ENCODE measurements at regions not wholly inside any gene's neighbourhood (a gene's known extent, or its start where the extent isn't known, plus 50 kb on each side); places are given as distances from the start of the nearest gene placed in this dataset.

DNA sequence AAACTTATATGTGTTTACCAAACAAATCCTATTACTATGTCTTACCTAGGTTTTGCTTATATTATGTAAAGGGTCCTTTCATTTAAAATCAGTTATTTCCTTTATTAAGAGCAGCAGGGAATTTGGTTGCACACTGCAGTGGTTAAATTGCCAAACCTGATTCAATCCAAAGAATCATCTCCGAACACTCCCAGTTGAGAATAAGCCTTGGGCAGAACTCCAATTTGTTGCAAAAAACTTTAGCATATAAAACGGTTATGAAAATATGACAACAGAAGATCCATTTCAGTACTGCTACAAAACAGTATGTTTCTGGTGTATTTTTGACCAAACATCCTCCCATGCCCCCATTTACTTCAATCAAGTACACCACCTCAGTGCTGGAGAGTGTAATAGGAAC lies 587.0 kb upstream of the GRAMD2B start:
- DNase-seq (ENCODE audit: low spot score in 2 of 2) = no peak
- 3 to 35% methylated on average over 2 of the region's 2 CpGs for WGBS, 2 donors
- intact Hi-C loops (cut with DNase I; ENCODE audit: low total_unique reads) = no loop called here
- TF ChIP-seq, protein P1, sequence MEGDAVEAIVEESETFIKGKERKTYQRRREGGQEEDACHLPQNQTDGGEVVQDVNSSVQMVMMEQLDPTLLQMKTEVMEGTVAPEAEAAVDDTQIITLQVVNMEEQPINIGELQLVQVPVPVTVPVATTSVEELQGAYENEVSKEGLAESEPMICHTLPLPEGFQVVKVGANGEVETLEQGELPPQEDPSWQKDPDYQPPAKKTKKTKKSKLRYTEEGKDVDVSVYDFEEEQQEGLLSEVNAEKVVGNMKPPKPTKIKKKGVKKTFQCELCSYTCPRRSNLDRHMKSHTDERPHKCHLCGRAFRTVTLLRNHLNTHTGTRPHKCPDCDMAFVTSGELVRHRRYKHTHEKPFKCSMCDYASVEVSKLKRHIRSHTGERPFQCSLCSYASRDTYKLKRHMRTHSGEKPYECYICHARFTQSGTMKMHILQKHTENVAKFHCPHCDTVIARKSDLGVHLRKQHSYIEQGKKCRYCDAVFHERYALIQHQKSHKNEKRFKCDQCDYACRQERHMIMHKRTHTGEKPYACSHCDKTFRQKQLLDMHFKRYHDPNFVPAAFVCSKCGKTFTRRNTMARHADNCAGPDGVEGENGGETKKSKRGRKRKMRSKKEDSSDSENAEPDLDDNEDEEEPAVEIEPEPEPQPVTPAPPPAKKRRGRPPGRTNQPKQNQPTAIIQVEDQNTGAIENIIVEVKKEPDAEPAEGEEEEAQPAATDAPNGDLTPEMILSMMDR (IDR thresholded peaks at IDR 0.05) = no peak
- TF ChIP-seq POLR2A (IDR thresholded peaks at IDR 0.05) = no peak
- no peak overlapping the region for H3K4me3 ChIP-seq (ENCODE audit: low read depth, poor library complexity, severe bottlenecking)

DNA sequence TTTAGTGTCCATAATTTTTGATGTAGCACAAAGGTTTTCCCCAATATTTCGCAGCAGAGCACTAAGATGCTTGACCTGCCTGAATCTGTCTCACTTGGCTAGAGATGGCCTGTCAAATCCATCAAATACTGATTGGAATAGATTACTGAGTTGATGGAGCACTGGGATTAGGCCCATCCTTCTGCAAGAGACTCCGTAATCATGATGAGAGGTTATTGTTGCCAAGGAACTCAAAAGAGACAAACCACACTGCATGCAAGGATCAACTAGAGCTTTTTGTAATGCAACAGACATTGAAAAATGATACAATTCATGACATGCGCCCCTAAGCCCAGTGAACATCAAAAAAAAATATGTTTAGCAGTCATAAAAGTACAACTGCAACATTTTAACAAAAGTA lies 585.3 kb upstream of the GRAMD2B start:
- no peak overlapping the region for H3K4me3 ChIP-seq (ENCODE audit: low read depth, poor library complexity, severe bottlenecking)
- no peak for DNase-seq (ENCODE audit: low spot score in 2 of 2)
- intact Hi-C loops (cut with DNase I; ENCODE audit: low total_unique reads) = no loop called here
- 73 to 76% methylated on average over 3 of the region's 3 CpGs for WGBS, 2 donors
- TF ChIP-seq, protein P1 (IDR thresholded peaks at IDR 0.05) = no peak

DNA sequence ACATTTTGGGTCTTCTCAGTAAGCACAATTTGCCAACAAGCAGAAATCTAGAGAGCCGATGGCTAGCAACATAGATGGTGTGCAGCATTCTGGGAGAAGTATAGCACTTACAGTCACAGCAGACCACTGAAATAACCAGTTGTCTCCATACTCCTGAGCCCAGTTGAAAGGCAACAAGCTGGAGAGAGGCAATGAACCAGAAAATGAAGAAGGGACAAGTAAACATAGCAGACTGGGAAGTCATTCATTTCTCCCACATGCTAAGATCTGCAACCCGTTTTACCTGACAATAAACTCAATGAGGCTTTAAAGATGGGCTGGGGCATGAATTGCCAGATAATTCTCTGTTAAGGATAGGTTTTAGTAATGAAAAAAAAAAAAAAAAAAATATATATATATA lies 575.6 kb upstream of the GRAMD2B start:
- no peak for TF ChIP-seq POLR2A (IDR thresholded peaks at IDR 0.05)
- TF ChIP-seq, protein P1 (IDR thresholded peaks at IDR 0.05) = no peak
- intact Hi-C loops (cut with DNase I; ENCODE audit: low total_unique reads) = no loop called here
- WGBS, 2 donors = 89 to 95% methylated on average over 2 of the region's 2 CpGs
- DNase-seq (ENCODE audit: low spot score in 2 of 2) = no peak
- no peak overlapping the region for H3K4me3 ChIP-seq (ENCODE audit: low read depth, poor library complexity, severe bottlenecking)

DNA sequence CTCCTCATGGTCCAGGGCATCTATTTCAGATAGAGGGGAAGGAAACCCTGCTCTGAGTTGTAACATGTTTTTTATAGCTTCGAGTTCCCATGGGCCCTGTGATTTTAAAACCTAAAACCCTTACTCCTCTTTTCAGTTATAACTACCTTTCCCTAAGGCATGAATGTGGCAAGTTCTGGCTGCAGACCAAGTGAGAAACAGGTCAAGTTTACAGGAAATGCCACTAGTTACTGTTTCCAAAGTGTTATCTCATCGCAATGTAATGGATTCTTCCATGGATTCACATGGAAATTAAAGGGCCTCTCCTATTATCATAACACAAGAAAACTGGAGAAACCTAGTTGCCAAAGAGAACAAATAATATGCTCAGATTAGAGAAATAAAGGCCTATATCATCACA lies 574.5 kb upstream of the GRAMD2B start:
- intact Hi-C loops (cut with DNase I; ENCODE audit: low total_unique reads) = no loop called here
- WGBS, 2 donors = 47 to 48% methylated on average over 2 of the region's 2 CpGs

DNA sequence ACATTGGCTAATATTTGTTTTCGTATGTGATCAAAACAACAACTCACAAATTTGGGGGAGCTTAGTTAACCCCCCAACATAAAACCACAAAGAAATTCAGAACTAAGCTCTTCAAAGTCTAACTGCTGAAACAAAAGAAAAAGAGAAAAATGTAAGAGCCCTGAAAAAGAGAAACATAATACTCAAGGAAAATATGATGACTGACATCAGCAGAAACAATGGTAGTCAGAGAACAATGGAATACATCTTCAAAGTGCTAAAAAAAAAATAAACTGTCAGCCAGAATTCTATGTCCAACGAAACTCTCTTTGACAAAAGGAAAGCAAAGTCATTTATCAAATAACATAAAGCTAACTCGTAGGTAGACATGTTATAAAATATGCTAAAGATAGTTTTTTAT lies 566.3 kb upstream of the GRAMD2B start:
- DNase-seq (ENCODE audit: low spot score in 2 of 2) = no peak
- TF ChIP-seq, protein P1 (IDR thresholded peaks at IDR 0.05) = no peak
- no peak for TF ChIP-seq POLR2A (IDR thresholded peaks at IDR 0.05)
- intact Hi-C loops (cut with DNase I; ENCODE audit: low total_unique reads) = no loop called here
- H3K4me3 ChIP-seq (ENCODE audit: low read depth, poor library complexity, severe bottlenecking) = no peak overlapping the region
- 52 to 70% methylated on average over 3 of the region's 3 CpGs for WGBS, 2 donors

More for the DNA sequence above, 574.5 kb upstream of the GRAMD2B start:
- TF ChIP-seq POLR2A (IDR thresholded peaks at IDR 0.05) = no peak
- TF ChIP-seq, protein P1 (IDR thresholded peaks at IDR 0.05) = no peak
- no peak for DNase-seq (ENCODE audit: low spot score in 2 of 2)
- H3K4me3 ChIP-seq (ENCODE audit: low read depth, poor library complexity, severe bottlenecking) = no peak overlapping the region

DNA sequence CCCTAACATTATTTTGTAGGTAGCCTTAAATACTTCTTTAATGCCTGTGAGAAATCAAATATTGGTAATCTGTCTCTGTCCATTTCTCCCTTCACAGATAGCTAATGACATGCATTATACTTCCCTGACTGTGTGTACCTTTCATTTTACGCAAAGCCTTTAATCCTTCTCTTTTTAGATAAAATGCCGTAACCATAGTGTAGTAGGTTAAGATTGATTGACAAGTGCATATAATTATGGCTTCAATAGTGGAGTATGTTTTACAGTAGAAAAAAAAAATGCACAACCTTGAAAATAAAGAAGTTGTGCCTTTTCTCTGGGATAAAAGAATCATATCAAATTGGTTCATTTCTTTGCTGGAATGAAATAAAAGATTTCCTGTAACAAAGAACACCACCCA lies 559.6 kb upstream of the GRAMD2B start:
- intact Hi-C loops (cut with DNase I; ENCODE audit: low total_unique reads) = no loop called here
- H3K4me3 ChIP-seq (ENCODE audit: low read depth, poor library complexity, severe bottlenecking) = no peak overlapping the region
- WGBS, 2 donors = 95 to 99% methylated on average over 2 of the region's 2 CpGs
- TF ChIP-seq, protein P1 (IDR thresholded peaks at IDR 0.05) = no peak
- TF ChIP-seq POLR2A (IDR thresholded peaks at IDR 0.05) = no peak
- DNase-seq (ENCODE audit: low spot score in 2 of 2) = no peak

Data from lower leg skin (tissue), 4 donors.